ENCODE measurements at regions not wholly inside any gene's neighbourhood (a gene's known extent, or its start where the extent isn't known, plus 50 kb on each side); places are given as distances from the start of the nearest gene placed in this dataset.

- no peak for DNase-seq
- Histone ChIP-seq H3K4me3 (no peak overlapping the region), H3K36me3 (no peaks in the 10 kb centered on the region), H3K4me1 (no peaks in the 10 kb centered on the region), H3K27me3 (replicated peaks in 1 of 7) (no peaks in the 10 kb centered on the region), H3K27ac (no peak overlapping the region), H3K9me3 (no peaks in the 10 kb centered on the region)
- 72 to 83% (median 80%) methylated on average over 3 of the region's 3 CpGs for WGBS, 5 donors
- intact Hi-C loops (cut with DNase I; ENCODE audit: low total_unique reads): no loop called here
- no peak for TF ChIP-seq POLR2AphosphoS5 (IDR thresholded peaks at IDR 0.05)
- TF ChIP-seq, protein P1, sequence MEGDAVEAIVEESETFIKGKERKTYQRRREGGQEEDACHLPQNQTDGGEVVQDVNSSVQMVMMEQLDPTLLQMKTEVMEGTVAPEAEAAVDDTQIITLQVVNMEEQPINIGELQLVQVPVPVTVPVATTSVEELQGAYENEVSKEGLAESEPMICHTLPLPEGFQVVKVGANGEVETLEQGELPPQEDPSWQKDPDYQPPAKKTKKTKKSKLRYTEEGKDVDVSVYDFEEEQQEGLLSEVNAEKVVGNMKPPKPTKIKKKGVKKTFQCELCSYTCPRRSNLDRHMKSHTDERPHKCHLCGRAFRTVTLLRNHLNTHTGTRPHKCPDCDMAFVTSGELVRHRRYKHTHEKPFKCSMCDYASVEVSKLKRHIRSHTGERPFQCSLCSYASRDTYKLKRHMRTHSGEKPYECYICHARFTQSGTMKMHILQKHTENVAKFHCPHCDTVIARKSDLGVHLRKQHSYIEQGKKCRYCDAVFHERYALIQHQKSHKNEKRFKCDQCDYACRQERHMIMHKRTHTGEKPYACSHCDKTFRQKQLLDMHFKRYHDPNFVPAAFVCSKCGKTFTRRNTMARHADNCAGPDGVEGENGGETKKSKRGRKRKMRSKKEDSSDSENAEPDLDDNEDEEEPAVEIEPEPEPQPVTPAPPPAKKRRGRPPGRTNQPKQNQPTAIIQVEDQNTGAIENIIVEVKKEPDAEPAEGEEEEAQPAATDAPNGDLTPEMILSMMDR (IDR thresholded peaks at IDR 0.05 in 8 of 11, conservative IDR thresholded peaks at IDR 0.05 in 3 of 11): no peak
- no peak for TF ChIP-seq POLR2A (IDR thresholded peaks at IDR 0.05)
Measured at GRCh38 chr1:242641461-242641860, 117.0 kb upstream of the PLD5 start.

GRCh38 chr1:242639104-242639503 is 114.6 kb upstream of the PLD5 start:
- Histone ChIP-seq H3K27me3 (replicated peaks in 1 of 7) (no peaks in the 10 kb centered on the region), H3K27ac (no peak overlapping the region), H3K4me3 (no peak overlapping the region), H3K4me1 (peaks cover 0 to 6% (median 0%) of the 10 kb centered on the region in 6 donors), H3K36me3 (no peaks in the 10 kb centered on the region), H3K9me3 (no peaks in the 10 kb centered on the region)
- no peak for TF ChIP-seq POLR2A (IDR thresholded peaks at IDR 0.05)
- TF ChIP-seq POLR2AphosphoS5 (IDR thresholded peaks at IDR 0.05): no peak
- WGBS, 5 donors: 90 to 96% (median 95%) methylated on average over 5 of the region's 5 CpGs
- intact Hi-C loops (cut with DNase I; ENCODE audit: low total_unique reads): no loop called here
- DNase-seq: no peak

- intact Hi-C loops (cut with DNase I; ENCODE audit: low total_unique reads): no loop called here
- Histone ChIP-seq H3K27ac (no peak overlapping the region), H3K4me3 (no peak overlapping the region), H3K4me1 (peaks cover 0 to 6% (median 0%) of the 10 kb centered on the region in 6 donors), H3K9me3 (no peaks in the 10 kb centered on the region), H3K36me3 (no peaks in the 10 kb centered on the region), H3K27me3 (replicated peaks in 1 of 7) (no peaks in the 10 kb centered on the region)
- DNase-seq: no peak
- TF ChIP-seq POLR2A (IDR thresholded peaks at IDR 0.05) (no peak), POLR2AphosphoS5 (IDR thresholded peaks at IDR 0.05) (no peak)
- TF ChIP-seq, protein P1 (IDR thresholded peaks at IDR 0.05 in 8 of 11, conservative IDR thresholded peaks at IDR 0.05 in 3 of 11): no peak
- WGBS, 5 donors: 64 to 70% (median 68%) methylated on average over 5 of the region's 5 CpGs
Measured at GRCh38 chr1:242634732-242635131, 110.2 kb upstream of the PLD5 start.

GRCh38 chr1:242629396-242629795 is 104.9 kb upstream of the PLD5 start:
- Histone ChIP-seq H3K9me3 (no peaks in the 10 kb centered on the region), H3K27me3 (replicated peaks in 1 of 7) (no peaks in the 10 kb centered on the region), H3K27ac (no peak overlapping the region), H3K36me3 (no peaks in the 10 kb centered on the region), H3K4me1 (peaks cover 0 to under 1% (median 0%) of the 10 kb centered on the region in 6 donors), H3K4me3 (no peak overlapping the region)
- no peak for DNase-seq
- 50 to 59% (median 56%) methylated on average over 3 of the region's 3 CpGs for WGBS, 5 donors
- intact Hi-C loops (cut with DNase I; ENCODE audit: low total_unique reads): no loop called here
- TF ChIP-seq, protein P1 (IDR thresholded peaks at IDR 0.05 in 8 of 11, conservative IDR thresholded peaks at IDR 0.05 in 3 of 11): no peak
- TF ChIP-seq POLR2AphosphoS5 (IDR thresholded peaks at IDR 0.05) (no peak), POLR2A (IDR thresholded peaks at IDR 0.05) (no peak)

DNA sequence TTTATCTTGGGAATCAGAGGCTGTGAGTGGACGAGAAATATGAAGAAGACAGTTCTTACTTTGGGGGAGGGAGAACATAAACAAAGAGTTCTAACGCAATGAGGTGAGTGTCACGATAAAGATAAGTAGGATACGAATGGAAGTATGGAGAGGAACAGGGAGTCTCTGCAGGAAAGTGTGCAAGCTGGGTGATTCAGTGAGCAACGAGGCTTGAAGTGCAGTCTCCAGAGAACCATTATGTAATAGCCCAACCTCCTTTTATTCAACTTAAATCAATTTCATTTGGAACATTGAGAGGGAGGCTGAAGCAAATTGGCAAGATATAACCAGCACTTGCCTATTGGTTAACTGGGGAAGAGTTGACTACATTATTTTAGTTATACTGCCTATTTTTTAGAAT is 99.3 kb upstream of the PLD5 start:
- TF ChIP-seq, protein P1 (IDR thresholded peaks at IDR 0.05 in 8 of 11, conservative IDR thresholded peaks at IDR 0.05 in 3 of 11): no peak
- TF ChIP-seq POLR2A (IDR thresholded peaks at IDR 0.05) (no peak), POLR2AphosphoS5 (IDR thresholded peaks at IDR 0.05) (no peak)
- Histone ChIP-seq H3K9me3 (peaks cover 0 to 6% (median 0%) of the 10 kb centered on the region in 8 donors), H3K27me3 (replicated peaks in 1 of 7) (no peaks in the 10 kb centered on the region), H3K27ac (no peak overlapping the region), H3K4me1 (no peaks in the 10 kb centered on the region), H3K36me3 (no peaks in the 10 kb centered on the region), H3K4me3 (no peak overlapping the region)
- WGBS, 5 donors: 59 to 78% (median 69%) methylated on average over 5 of the region's 5 CpGs
- intact Hi-C loops (cut with DNase I; ENCODE audit: low total_unique reads): no loop called here
- DNase-seq: no peak

All from spleen (tissue), 11 donors.